MM.1S (cell line): ENCODE measurements at regions not wholly inside any gene's neighbourhood (a gene's known extent, or its start where the extent isn't known, plus 50 kb on each side); places are given as distances from the start of the nearest gene placed in this dataset.

Experiments
- DNase-seq: peaks from one replicate; pipeline ENCODE4 v3.0.0-alpha.2; 2015
- H2AFZ ChIP-seq: fragments of 300-600 bp; sonication (generic); 2 replicates; pipeline ENCODE4 v1.6.0; 2016; ENCODE audit warnings: antibody characterized with exemption, low read length
- H3F3A ChIP-seq: fragments of 300-600 bp; sonication (generic); 2 replicates; pipeline ENCODE4 v1.6.1; 2016; ENCODE audit warnings: mild to moderate bottlenecking, antibody characterized with exemption, low read length, moderate library complexity, mixed read lengths; ENCODE audit not compliant: insufficient read depth
- H3K27ac ChIP-seq: fragments of 300-600 bp; sonication (generic); 2 replicates; pipeline ENCODE4 v1.5.1; 2016; ENCODE audit warnings: mild to moderate bottlenecking, low read length
- H3K27me3 ChIP-seq: fragments of 300-600 bp; sonication (generic); replicated peaks from 2 replicates; pipeline ENCODE4 v1.6.0; 2016; ENCODE audit warnings: low read length; ENCODE audit not compliant: insufficient read depth
- H3K36me3 ChIP-seq: fragments of 300-600 bp; sonication (generic); replicated peaks from 2 replicates; pipeline ENCODE4 v1.6.1; 2016; ENCODE audit warnings: mild to moderate bottlenecking, low read length, mixed read lengths; ENCODE audit not compliant: insufficient read depth
- H3K4me1 ChIP-seq: fragments of 300-600 bp; sonication (generic); 2 replicates; pipeline ENCODE4 v1.6.1; 2016; ENCODE audit warnings: low read length, mixed read lengths
- H3K4me2 ChIP-seq: fragments of 300-600 bp; sonication (generic); 2 replicates; pipeline ENCODE4 v1.6.0; 2016; ENCODE audit warnings: low read depth, low read length
- H3K4me3 ChIP-seq: fragments of 300-600 bp; sonication (generic); 2 replicates; pipeline ENCODE4 v1.5.1; 2016; ENCODE audit warnings: low read length, mixed read lengths
- H3K79me2 ChIP-seq: fragments of 300-600 bp; sonication (generic); 2 replicates; pipeline ENCODE4 v1.6.1; 2016; ENCODE audit warnings: mixed run types, low read length, mixed read lengths
- H3K9ac ChIP-seq: fragments of 300-600 bp; sonication (generic); 2 replicates; pipeline ENCODE4 v1.6.1; 2016; ENCODE audit warnings: low read length, mixed read lengths
- H3K9me2 ChIP-seq: fragments of 300-600 bp; sonication (generic); replicated peaks from 2 replicates; pipeline ENCODE4 v1.6.1; 2016; ENCODE audit warnings: mild to moderate bottlenecking, low read length, mixed read lengths; ENCODE audit not compliant: insufficient read depth
- H3K9me3 ChIP-seq: fragments of 300-600 bp; sonication (generic); replicated peaks from 2 replicates; pipeline ENCODE4 v1.6.1; 2016; ENCODE audit warnings: mild to moderate bottlenecking, low read length, mixed read lengths; ENCODE audit not compliant: insufficient read depth
- H4K20me1 ChIP-seq: fragments of 300-600 bp; sonication (generic); 2 replicates; pipeline ENCODE4 v1.6.1; 2016; ENCODE audit warnings: mild to moderate bottlenecking, low read length, moderate library complexity, mixed read lengths; ENCODE audit not compliant: insufficient read depth
- EZH2 ChIP-seq: fragments of 300-600 bp; sonication (generic); optimal IDR thresholded peaks from 2 replicates; pipeline ENCODE3; 2017; ENCODE audit warnings: low read depth, mild to moderate bottlenecking, antibody characterized with exemption, low read length, mixed read lengths
- EZH2phosphoT487 ChIP-seq: fragments of 300-600 bp; sonication (generic); IDR thresholded peaks from 2 replicates; pipeline ENCODE4 v1.6.1; 2018; ENCODE audit warnings: antibody characterized with exemption, low read length
- TF ChIP-seq, protein P1 (sequence below): fragments of 300-600 bp; sonication (generic); IDR thresholded peaks from 2 replicates; pipeline ENCODE4 v1.5.1; 2016; ENCODE audit warnings: antibody characterized with exemption, low read length, mixed read lengths

DNA sequence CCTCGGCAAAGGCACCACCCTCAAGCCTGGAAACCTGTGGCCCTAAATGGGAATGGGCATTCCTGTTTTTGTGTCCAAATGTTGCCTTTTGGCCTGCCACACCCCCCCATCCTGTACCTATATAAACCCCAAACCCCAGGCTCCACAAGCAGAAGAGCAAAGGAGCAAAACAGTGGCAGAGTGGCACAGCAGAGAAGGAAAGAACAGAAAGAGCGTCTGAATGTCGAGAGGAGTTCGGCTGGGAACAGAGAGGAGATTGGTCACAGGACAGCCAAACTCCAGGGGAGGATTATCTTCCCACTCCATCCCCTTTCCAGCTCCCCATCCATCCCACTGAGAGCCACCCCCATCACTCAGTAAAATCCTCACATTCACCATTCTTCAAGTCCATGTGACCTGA lies 58.0 kb upstream of the PREP start:
- Histone ChIP-seq H3K9ac (no peak overlapping the region), H3K36me3 (no peaks in the 10 kb centered on the region), H3K4me3 (no peak overlapping the region), H4K20me1 (no peaks in the 10 kb centered on the region), H2AFZ (no peak overlapping the region), H3K27ac (no peak overlapping the region), H3K4me1 (no peaks in the 10 kb centered on the region), H3K4me2 (no peak overlapping the region), H3K9me3 (no peaks in the 10 kb centered on the region), H3K79me2 (no peaks in the 10 kb centered on the region), H3K9me2 (no peaks in the 10 kb centered on the region), H3K27me3 (no peaks in the 10 kb centered on the region), H3F3A (no peaks in the 10 kb centered on the region)
- TF ChIP-seq, protein P1, sequence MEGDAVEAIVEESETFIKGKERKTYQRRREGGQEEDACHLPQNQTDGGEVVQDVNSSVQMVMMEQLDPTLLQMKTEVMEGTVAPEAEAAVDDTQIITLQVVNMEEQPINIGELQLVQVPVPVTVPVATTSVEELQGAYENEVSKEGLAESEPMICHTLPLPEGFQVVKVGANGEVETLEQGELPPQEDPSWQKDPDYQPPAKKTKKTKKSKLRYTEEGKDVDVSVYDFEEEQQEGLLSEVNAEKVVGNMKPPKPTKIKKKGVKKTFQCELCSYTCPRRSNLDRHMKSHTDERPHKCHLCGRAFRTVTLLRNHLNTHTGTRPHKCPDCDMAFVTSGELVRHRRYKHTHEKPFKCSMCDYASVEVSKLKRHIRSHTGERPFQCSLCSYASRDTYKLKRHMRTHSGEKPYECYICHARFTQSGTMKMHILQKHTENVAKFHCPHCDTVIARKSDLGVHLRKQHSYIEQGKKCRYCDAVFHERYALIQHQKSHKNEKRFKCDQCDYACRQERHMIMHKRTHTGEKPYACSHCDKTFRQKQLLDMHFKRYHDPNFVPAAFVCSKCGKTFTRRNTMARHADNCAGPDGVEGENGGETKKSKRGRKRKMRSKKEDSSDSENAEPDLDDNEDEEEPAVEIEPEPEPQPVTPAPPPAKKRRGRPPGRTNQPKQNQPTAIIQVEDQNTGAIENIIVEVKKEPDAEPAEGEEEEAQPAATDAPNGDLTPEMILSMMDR, result no peak
- no peak for DNase-seq

DNA sequence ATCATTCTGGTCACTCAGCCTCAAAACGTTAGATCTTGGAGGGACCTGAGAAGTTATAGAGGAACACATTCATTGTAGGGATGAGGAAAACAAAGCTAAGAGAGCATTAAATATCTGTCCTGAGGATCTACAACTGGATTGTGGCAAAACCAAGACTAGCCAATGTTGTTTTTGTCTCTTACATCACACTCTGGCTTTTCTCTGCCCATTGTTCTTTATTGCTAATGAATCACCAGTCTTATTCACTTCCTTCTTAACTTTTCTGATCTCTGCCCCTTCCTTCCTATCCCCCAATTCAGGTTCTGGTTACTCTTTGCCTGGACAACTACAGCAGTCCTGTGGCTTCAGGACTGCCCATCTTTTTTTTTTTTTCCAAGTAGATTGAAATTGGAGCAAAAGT lies 57.0 kb upstream of the PREP start:
- H3K4me2 ChIP-seq, result no peak overlapping the region
- H4K20me1 ChIP-seq, result no peaks in the 10 kb centered on the region
- no peaks in the 10 kb centered on the region for H3K4me1 ChIP-seq
- no peak overlapping the region for H3K27ac ChIP-seq
- TF ChIP-seq, protein P1, result no peak
- TF ChIP-seq EZH2 (no peak), EZH2phosphoT487 (no peak)
- no peaks in the 10 kb centered on the region for H3K9me2 ChIP-seq
- H3K36me3 ChIP-seq, result no peaks in the 10 kb centered on the region
- no peak overlapping the region for H2AFZ ChIP-seq
- no peaks in the 10 kb centered on the region for H3K79me2 ChIP-seq
- no peaks in the 10 kb centered on the region for H3K27me3 ChIP-seq
- H3F3A ChIP-seq, result no peaks in the 10 kb centered on the region
- no peak overlapping the region for H3K9ac ChIP-seq
- H3K4me3 ChIP-seq, result no peak overlapping the region
- DNase-seq, result no peak
- H3K9me3 ChIP-seq, result no peaks in the 10 kb centered on the region

DNA sequence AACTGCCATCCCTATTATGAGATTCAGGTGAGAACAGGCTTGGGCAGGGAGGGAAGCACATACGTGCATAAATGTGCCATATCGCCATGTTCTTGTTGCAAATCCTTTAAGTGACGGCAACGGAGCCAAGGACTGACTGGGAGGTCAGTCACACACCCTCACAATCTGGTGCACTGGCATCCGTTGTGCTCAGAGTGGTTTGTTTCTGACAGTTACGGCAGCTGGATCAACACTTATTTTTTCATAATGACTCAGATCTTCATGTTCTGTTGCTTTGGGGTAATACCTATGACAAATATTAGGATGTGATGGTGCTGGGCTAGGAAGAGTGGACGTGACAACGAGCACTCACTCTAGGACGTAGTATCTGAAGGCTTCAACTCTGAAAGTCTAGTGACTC lies 56.2 kb upstream of the PREP start:
- no peak for DNase-seq
- Histone ChIP-seq H3K9me2 (no peaks in the 10 kb centered on the region), H3K27me3 (no peaks in the 10 kb centered on the region), H3K4me1 (no peaks in the 10 kb centered on the region), H3K9ac (no peak overlapping the region), H3K27ac (no peak overlapping the region), H4K20me1 (no peaks in the 10 kb centered on the region), H3K4me3 (no peak overlapping the region), H2AFZ (no peak overlapping the region), H3K36me3 (no peaks in the 10 kb centered on the region), H3F3A (no peaks in the 10 kb centered on the region), H3K9me3 (no peaks in the 10 kb centered on the region), H3K79me2 (no peaks in the 10 kb centered on the region), H3K4me2 (no peak overlapping the region)
- TF ChIP-seq EZH2 (no peak), EZH2phosphoT487 (no peak)
- TF ChIP-seq, protein P1, result no peak

DNA sequence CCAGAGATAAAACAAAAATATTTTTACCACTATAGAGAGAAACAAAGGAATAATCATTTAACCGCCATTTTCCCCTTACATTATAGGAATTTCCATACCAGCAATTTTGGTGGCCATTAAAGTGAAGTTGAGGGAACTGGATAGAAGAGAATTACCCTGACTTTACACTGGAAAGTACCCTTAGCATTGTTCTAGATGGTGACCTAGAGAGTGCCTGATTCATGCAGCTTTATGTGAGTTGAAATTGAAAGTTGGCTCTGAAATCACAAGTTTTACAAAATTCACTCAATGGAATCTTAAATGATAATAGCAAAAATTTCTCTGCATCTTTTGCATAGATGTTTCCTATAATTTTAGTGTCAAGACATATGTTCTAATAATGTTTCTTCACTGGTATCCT lies 55.7 kb upstream of the PREP start:
- no peak overlapping the region for H3K4me3 ChIP-seq
- no peak overlapping the region for H3K4me2 ChIP-seq
- H3K36me3 ChIP-seq, result no peaks in the 10 kb centered on the region
- no peak for DNase-seq
- H3K27me3 ChIP-seq, result no peaks in the 10 kb centered on the region
- no peak overlapping the region for H3K9ac ChIP-seq
- H3K4me1 ChIP-seq, result no peaks in the 10 kb centered on the region
- no peaks in the 10 kb centered on the region for H3F3A ChIP-seq
- no peaks in the 10 kb centered on the region for H4K20me1 ChIP-seq
- no peak overlapping the region for H2AFZ ChIP-seq
- H3K9me3 ChIP-seq, result no peaks in the 10 kb centered on the region
- no peak overlapping the region for H3K27ac ChIP-seq
- TF ChIP-seq EZH2phosphoT487, result no peak
- TF ChIP-seq, protein P1, result no peak
- TF ChIP-seq EZH2, result no peak
- H3K9me2 ChIP-seq, result no peaks in the 10 kb centered on the region
- no peaks in the 10 kb centered on the region for H3K79me2 ChIP-seq
